CD8-positive, alpha-beta memory T cell (primary cell): ENCODE measurements at regions not wholly inside any gene's neighbourhood (a gene's known extent, or its start where the extent isn't known, plus 50 kb on each side); places are given as distances from the start of the nearest gene placed in this dataset.

Experiments used
- CTCF ChIA-PET: fragments of 350-600 bp; sonication (Branson Sonifier 250); formaldehyde crosslinking; loops from one replicate; lab custom pipeline; 2021; ENCODE audit warnings: antibody characterized with exemption; lab: Charles Lee
- POLR2A ChIA-PET: fragments of 350-600 bp; sonication (Branson Sonifier 250); formaldehyde crosslinking; loops from one replicate; lab custom pipeline; 2021; ENCODE audit warnings: antibody characterized with exemption; lab: Charles Lee
- DNase-seq, 5 donors: peaks; one replicate each; pipeline versions ENCODE4 v3.0.0 to v3.0.0-alpha.2; 2020 to 2022; ENCODE audit warnings: mixed read lengths in 1 of 5
- H3K27ac ChIP-seq: one replicate; pipeline ENCODE4 v1.7.0; 2013; ENCODE audit warnings: low read depth, mild to moderate bottlenecking, low read length, moderate library complexity
- H3K27me3 ChIP-seq: 2 replicates; pipeline ENCODE4 v1.7.0; 2013; ENCODE audit warnings: low read length, mild to moderate bottlenecking; ENCODE audit not compliant: insufficient read depth, poor library complexity, severe bottlenecking
- H3K36me3 ChIP-seq: 2 replicates; pipeline ENCODE4 v1.7.0; 2013; ENCODE audit warnings: mild to moderate bottlenecking, low read length, moderate library complexity; ENCODE audit not compliant: insufficient read depth
- H3K4me1 ChIP-seq: 2 replicates; pipeline ENCODE4 v1.7.0; 2013; ENCODE audit warnings: mild to moderate bottlenecking, low read length, moderate library complexity; ENCODE audit not compliant: insufficient read depth
- H3K4me3 ChIP-seq: 2 replicates; pipeline ENCODE4 v1.7.0; 2013; ENCODE audit warnings: mild to moderate bottlenecking, low read length
- H3K9me3 ChIP-seq: 2 replicates; pipeline ENCODE4 v1.7.0; 2013; ENCODE audit warnings: mild to moderate bottlenecking, low read length
- H3K27ac Mint-ChIP-seq, 8 donors: one replicate each; pipeline ENCODE4 v1.8.0; 2020 to 2021; ENCODE audit warnings: mixed read lengths in 8 of 8, mild to moderate bottlenecking in 6 of 8, inconsistent platforms in 3 of 8, moderate library complexity in 3 of 8
- H3K27me3 Mint-ChIP-seq, 2 donors: one replicate each; pipeline ENCODE4 v1.8.0; 2020 to 2021; ENCODE audit warnings: mixed read lengths in 2 of 2, mild to moderate bottlenecking in 1 of 2, moderate library complexity in 1 of 2
- H3K36me3 Mint-ChIP-seq, 3 donors: one replicate each; pipeline ENCODE4 v1.8.0; 2020 to 2021; ENCODE audit warnings: mixed read lengths in 3 of 3, inconsistent platforms in 1 of 3, mild to moderate bottlenecking in 1 of 3
- H3K4me1 Mint-ChIP-seq, 3 donors: one replicate each; pipeline ENCODE4 v1.8.0; 2020 to 2021; ENCODE audit warnings: mixed read lengths in 3 of 3, inconsistent platforms in 1 of 3, mild to moderate bottlenecking in 1 of 3
- H3K4me3 Mint-ChIP-seq, 7 donors: one replicate each; pipeline ENCODE4 v1.8.0; 2020 to 2021; ENCODE audit warnings: mixed read lengths in 7 of 7, mild to moderate bottlenecking in 6 of 7, moderate library complexity in 4 of 7, inconsistent platforms in 2 of 7
- H3K9me3 Mint-ChIP-seq, 5 donors: one replicate each; pipeline ENCODE4 v1.8.0; 2020 to 2022; ENCODE audit warnings: mixed read lengths in 5 of 5, mild to moderate bottlenecking in 3 of 5, moderate library complexity in 2 of 5, inconsistent platforms in 1 of 5

DNA sequence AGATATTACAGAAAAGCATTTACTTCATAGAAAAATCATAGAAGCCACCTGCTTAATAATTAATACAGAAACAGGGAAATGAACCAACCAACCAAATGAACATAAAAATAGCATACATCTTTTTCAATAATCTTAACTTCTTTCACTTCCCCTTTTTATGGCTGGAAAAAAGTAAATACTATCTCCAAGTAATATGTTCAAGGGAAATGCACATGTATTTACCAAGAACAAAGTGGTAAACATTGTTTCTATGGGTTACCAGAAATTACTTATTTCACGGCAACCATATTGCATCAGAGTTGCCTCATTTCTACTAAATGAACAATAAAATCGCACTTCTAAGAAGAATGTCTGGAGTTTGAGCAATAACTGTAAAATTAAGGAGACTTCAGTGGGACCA is 321.3 kb downstream of the TMA16 start:
- H3K4me3 Mint-ChIP-seq: no peak overlapping the region
- H3K4me1 Mint-ChIP-seq: no peaks in the 10 kb centered on the region
- H3K9me3 Mint-ChIP-seq: no peaks in the 10 kb centered on the region
- ChIA-PET CTCF (no interaction called here), POLR2A (no interaction called here)
- no peaks in the 10 kb centered on the region for H3K36me3 ChIP-seq
- peaks cover 0 to 2% (median 0%) of the 10 kb centered on the region in 3 donors for H3K36me3 Mint-ChIP-seq
- no peak for DNase-seq
- no peaks in the 10 kb centered on the region for H3K27me3 ChIP-seq
- no peaks in the 10 kb centered on the region for H3K4me1 ChIP-seq
- H3K27me3 Mint-ChIP-seq: no peaks in the 10 kb centered on the region
- H3K9me3 ChIP-seq: no peaks in the 10 kb centered on the region
- H3K27ac Mint-ChIP-seq: no peak overlapping the region
- no peak overlapping the region for H3K4me3 ChIP-seq
- H3K27ac ChIP-seq: no peak overlapping the region

DNA sequence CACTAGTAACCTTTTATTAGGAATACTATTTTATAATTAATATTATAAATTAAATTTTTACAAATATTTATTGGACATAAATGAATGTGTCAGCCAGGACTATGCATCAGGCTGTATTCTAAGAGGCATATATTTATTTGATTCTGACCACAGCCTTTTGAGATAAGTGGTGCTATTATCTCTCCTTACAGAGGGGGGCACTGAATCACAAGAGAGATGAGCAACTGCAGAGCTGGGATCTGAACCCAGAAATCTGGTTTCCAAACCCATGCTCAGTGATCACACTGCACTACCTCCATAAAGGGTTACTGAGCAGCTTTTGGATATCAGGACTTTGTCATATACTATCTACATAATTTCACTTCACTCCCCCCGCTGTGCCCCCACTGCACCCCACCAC is 322.0 kb downstream of the TMA16 start:
- Mint-ChIP-seq H3K36me3 (no peaks in the 10 kb centered on the region), H3K27ac (no peak overlapping the region), H3K9me3 (no peaks in the 10 kb centered on the region), H3K27me3 (no peaks in the 10 kb centered on the region), H3K4me1 (no peaks in the 10 kb centered on the region), H3K4me3 (no peak overlapping the region)
- H3K27ac ChIP-seq: no peak overlapping the region
- ChIA-PET CTCF (no interaction called here), POLR2A (no interaction called here)
- no peaks in the 10 kb centered on the region for H3K27me3 ChIP-seq
- H3K36me3 ChIP-seq: no peaks in the 10 kb centered on the region
- H3K4me1 ChIP-seq: no peaks in the 10 kb centered on the region
- no peaks in the 10 kb centered on the region for H3K9me3 ChIP-seq
- no peak for DNase-seq
- no peak overlapping the region for H3K4me3 ChIP-seq

DNA sequence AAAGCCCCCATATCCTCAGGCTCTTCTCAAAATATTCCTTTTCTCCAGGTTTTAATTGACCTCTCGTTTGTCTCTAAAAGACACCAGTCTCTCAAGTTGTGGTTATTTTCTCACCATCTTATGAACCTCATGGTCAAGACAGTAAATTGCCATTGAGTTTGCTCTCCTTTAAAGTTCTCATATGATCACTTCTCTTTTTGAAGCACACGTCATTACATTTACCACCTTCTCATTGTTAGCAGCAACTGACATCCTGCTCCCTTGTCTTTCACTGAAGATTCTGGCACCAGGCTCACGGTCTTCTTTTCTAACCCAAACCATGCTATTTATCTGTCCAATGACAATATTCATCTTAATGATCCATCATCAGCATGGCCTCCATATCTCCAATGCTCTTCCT is 324.2 kb downstream of the TMA16 start:
- no peak overlapping the region for H3K4me3 Mint-ChIP-seq
- CTCF ChIA-PET: no interaction called here
- no peaks in the 10 kb centered on the region for H3K9me3 ChIP-seq
- H3K27ac Mint-ChIP-seq: no peak overlapping the region
- H3K27me3 ChIP-seq: no peaks in the 10 kb centered on the region
- no peaks in the 10 kb centered on the region for H3K27me3 Mint-ChIP-seq
- no peaks in the 10 kb centered on the region for H3K36me3 Mint-ChIP-seq
- POLR2A ChIA-PET: no interaction called here
- no peaks in the 10 kb centered on the region for H3K4me1 ChIP-seq
- no peaks in the 10 kb centered on the region for H3K9me3 Mint-ChIP-seq
- no peak for DNase-seq
- H3K36me3 ChIP-seq: no peaks in the 10 kb centered on the region
- H3K27ac ChIP-seq: no peak overlapping the region
- H3K4me3 ChIP-seq: no peak overlapping the region
- H3K4me1 Mint-ChIP-seq: no peaks in the 10 kb centered on the region

DNA sequence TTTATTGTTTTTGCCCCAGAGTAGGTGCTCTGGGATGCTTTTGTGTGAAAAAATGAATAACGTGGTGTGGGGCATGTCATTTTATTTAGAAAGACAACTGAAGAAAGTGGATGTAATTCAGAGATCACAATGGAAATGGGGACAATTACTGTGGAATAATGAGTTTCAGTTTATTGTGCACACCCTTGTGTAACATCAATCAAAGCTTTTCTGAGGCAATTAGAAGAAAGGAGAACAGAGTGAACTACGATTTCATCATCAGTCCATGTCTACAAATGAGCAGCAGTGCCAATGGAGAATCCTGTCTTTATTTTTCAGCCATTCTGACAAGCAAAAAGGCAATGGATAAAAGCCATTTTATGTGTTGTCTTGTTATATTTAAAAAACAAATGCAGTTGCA is 339.2 kb downstream of the TMA16 start:
- Histone ChIP-seq H3K9me3 (no peaks in the 10 kb centered on the region), H3K36me3 (no peaks in the 10 kb centered on the region), H3K27ac (no peak overlapping the region), H3K27me3 (no peaks in the 10 kb centered on the region), H3K4me3 (no peak overlapping the region), H3K4me1 (no peaks in the 10 kb centered on the region)
- H3K4me1 Mint-ChIP-seq: no peaks in the 10 kb centered on the region
- H3K9me3 Mint-ChIP-seq: peaks cover 0 to 4% (median 3%) of the 10 kb centered on the region in 5 donors
- DNase-seq: no peak
- no peaks in the 10 kb centered on the region for H3K36me3 Mint-ChIP-seq
- no peaks in the 10 kb centered on the region for H3K27me3 Mint-ChIP-seq
- no peak overlapping the region for H3K27ac Mint-ChIP-seq
- POLR2A ChIA-PET: no interaction called here
- CTCF ChIA-PET: no interaction called here
- no peak overlapping the region for H3K4me3 Mint-ChIP-seq

DNA sequence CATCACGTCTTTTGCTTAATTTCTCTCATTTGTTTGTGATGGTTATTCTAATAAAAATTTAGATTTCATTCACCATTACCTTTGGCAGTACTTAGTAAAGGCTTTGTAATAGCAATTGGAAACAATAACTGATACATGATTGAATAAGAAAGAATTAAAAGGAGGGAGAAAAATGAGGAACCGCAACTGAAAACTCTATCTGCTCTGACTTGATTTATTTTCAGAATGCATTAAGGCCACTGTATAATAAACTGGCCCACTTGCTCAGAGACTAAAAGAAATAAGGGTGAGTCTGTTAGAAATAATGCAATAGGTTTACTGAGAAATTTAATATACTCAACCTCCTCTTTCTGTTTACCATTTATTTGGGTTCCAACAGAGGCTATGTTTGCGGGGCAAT is 351.5 kb downstream of the TMA16 start:
- no peaks in the 10 kb centered on the region for H3K4me1 ChIP-seq
- no peaks in the 10 kb centered on the region for H3K27me3 ChIP-seq
- H3K4me3 ChIP-seq: no peak overlapping the region
- H3K9me3 ChIP-seq: no peaks in the 10 kb centered on the region
- Mint-ChIP-seq H3K9me3 (peaks cover 0 to 2% (median 0%) of the 10 kb centered on the region in 5 donors), H3K4me1 (no peaks in the 10 kb centered on the region), H3K27ac (no peak overlapping the region), H3K4me3 (no peak overlapping the region), H3K27me3 (peaks cover 0 to 2% of the 10 kb centered on the region in 2 donors), H3K36me3 (no peaks in the 10 kb centered on the region)
- CTCF ChIA-PET: no interaction called here
- H3K36me3 ChIP-seq: no peaks in the 10 kb centered on the region
- no peak for DNase-seq
- POLR2A ChIA-PET: no interaction called here
- no peak overlapping the region for H3K27ac ChIP-seq

DNA sequence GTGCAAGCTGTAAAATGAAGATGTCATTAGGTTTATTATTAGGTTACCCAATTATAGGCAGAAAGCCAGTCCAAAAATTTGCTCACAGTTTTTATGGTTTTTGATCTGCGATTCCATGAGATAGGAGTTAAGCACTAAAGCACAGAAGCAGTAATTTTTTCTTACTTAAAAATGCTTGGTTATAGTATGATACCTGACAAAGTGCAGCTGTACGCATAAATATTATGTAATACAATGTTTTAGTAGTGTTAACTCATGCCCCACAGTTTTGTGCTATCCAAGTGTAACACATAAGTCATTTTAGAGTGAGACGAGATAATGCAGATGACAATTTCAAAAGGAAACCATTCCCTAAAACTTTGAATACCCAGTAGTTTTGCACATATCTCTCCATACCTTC is 357.8 kb downstream of the TMA16 start:
- Histone ChIP-seq H3K27me3 (no peaks in the 10 kb centered on the region), H3K4me3 (no peak overlapping the region), H3K4me1 (no peaks in the 10 kb centered on the region), H3K9me3 (no peaks in the 10 kb centered on the region), H3K36me3 (no peaks in the 10 kb centered on the region), H3K27ac (no peak overlapping the region)
- ChIA-PET POLR2A (no interaction called here), CTCF (no interaction called here)
- Mint-ChIP-seq H3K9me3 (peaks cover 0 to 5% (median 3%) of the 10 kb centered on the region in 5 donors), H3K4me3 (no peak overlapping the region), H3K27ac (no peak overlapping the region), H3K4me1 (no peaks in the 10 kb centered on the region), H3K27me3 (no peaks in the 10 kb centered on the region), H3K36me3 (no peaks in the 10 kb centered on the region)
- DNase-seq: no peak

DNA sequence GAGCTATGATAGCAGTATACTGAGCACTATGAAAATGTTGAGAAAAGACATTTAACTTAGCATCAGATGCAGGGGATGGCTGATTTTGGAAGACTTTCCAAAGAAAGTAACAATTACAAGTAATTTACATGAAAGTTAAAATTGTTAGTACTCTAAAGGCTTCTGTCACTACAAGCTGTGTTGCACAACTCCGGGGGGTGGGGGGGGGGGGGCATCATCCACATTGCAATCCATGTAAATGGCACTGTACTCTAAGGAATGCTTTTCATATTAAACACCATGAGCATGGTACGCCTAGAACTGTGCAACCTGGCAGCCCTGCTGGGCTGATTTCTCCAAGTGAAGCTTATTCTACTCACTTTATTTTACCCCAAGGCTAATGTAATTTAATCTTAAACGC is 363.4 kb downstream of the TMA16 start:
- no peaks in the 10 kb centered on the region for H3K27me3 ChIP-seq
- no peak overlapping the region for H3K27ac ChIP-seq
- H3K27me3 Mint-ChIP-seq: peaks cover 0 to 3% of the 10 kb centered on the region in 2 donors
- POLR2A ChIA-PET: interaction anchor here (0.6 kb wide), 1 partner anchor 302 kb away, joined by 3 read pairs; no protein-coding TSS in a partner anchor
- H3K9me3 ChIP-seq: no peaks in the 10 kb centered on the region
- no peak overlapping the region for H3K4me3 ChIP-seq
- no peak for DNase-seq
- H3K9me3 Mint-ChIP-seq: peaks cover 0 to 2% (median 0%) of the 10 kb centered on the region in 5 donors
- CTCF ChIA-PET: no interaction called here
- no peak overlapping the region for H3K27ac Mint-ChIP-seq
- H3K36me3 ChIP-seq: no peaks in the 10 kb centered on the region
- H3K4me3 Mint-ChIP-seq: no peak overlapping the region
- H3K4me1 Mint-ChIP-seq: no peaks in the 10 kb centered on the region
- H3K4me1 ChIP-seq: no peaks in the 10 kb centered on the region
- no peaks in the 10 kb centered on the region for H3K36me3 Mint-ChIP-seq

DNA sequence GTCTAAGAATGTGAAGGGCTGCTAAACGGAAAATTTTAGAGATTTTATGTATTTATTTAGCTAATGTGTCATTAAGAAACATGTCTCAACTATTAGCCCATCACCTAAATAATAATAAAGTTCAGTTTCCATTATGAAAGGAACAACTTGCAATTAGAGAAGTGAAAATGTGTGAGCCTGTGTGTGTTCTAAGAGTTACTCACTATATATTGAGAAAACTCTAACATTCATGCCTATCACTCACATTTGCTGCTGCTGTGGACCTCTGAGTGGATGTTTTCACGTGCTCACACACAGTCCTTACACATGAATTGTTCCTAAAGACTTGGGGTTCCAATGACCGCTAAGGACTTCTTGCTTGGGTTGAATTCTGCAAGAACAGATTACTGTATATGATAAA is 364.0 kb downstream of the TMA16 start:
- POLR2A ChIA-PET: no interaction called here
- H3K4me1 Mint-ChIP-seq: no peaks in the 10 kb centered on the region
- H3K27me3 Mint-ChIP-seq: peaks cover 0 to 3% of the 10 kb centered on the region in 2 donors
- Histone ChIP-seq H3K9me3 (no peaks in the 10 kb centered on the region), H3K27ac (no peak overlapping the region), H3K4me3 (no peak overlapping the region), H3K4me1 (no peaks in the 10 kb centered on the region), H3K27me3 (no peaks in the 10 kb centered on the region), H3K36me3 (no peaks in the 10 kb centered on the region)
- H3K27ac Mint-ChIP-seq: no peak overlapping the region
- no peak for DNase-seq
- CTCF ChIA-PET: no interaction called here
- H3K4me3 Mint-ChIP-seq: no peak overlapping the region
- no peaks in the 10 kb centered on the region for H3K36me3 Mint-ChIP-seq
- H3K9me3 Mint-ChIP-seq: peaks cover 0 to 2% (median 0%) of the 10 kb centered on the region in 5 donors

DNA sequence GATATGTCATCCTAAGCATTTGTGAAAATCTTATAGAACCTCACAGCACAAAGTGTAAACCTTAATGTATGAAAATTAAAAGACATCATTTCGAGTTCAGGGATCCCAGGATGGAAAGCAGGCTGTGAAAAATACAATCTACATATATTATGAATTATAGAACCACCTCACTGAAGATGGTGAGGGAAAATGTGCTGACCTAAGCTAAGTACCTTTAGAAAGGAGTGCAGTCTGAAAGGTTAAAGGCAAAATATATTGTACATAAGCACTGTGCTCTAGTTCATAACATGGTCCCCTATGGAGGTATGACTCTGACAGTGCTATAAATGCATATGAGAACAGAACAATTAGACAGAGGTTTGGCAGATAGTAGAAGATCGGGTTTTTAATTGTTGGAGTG is 368.6 kb downstream of the TMA16 start:
- DNase-seq: no peak
- H3K27ac ChIP-seq: no peak overlapping the region
- no peaks in the 10 kb centered on the region for H3K4me1 ChIP-seq
- Mint-ChIP-seq H3K36me3 (no peaks in the 10 kb centered on the region), H3K4me3 (no peak overlapping the region), H3K9me3 (peaks cover 0 to 3% (median 0%) of the 10 kb centered on the region in 5 donors), H3K27me3 (peaks cover 0 to 3% of the 10 kb centered on the region in 2 donors), H3K27ac (no peak overlapping the region), H3K4me1 (no peaks in the 10 kb centered on the region)
- no peaks in the 10 kb centered on the region for H3K36me3 ChIP-seq
- no peaks in the 10 kb centered on the region for H3K9me3 ChIP-seq
- no peak overlapping the region for H3K4me3 ChIP-seq
- POLR2A ChIA-PET: no interaction called here
- CTCF ChIA-PET: no interaction called here
- no peaks in the 10 kb centered on the region for H3K27me3 ChIP-seq
